Tibial artery (tissue), 4 donors: ENCODE measurements at regions not wholly inside any gene's neighbourhood (a gene's known extent, or its start where the extent isn't known, plus 50 kb on each side); places are given as distances from the start of the nearest gene placed in this dataset.

Experiments
- DNase-seq, 2 donors: peaks; one replicate each; pipeline ENCODE4 v3.0.0-alpha.2; 2019
- H3K27ac ChIP-seq, 2 donors: fragments of 200-600 bp; sonication (generic) in 1 of 2; 1 replicate in 1 of 2; 2 replicates in 1 of 2; pipeline ENCODE4 v1.5.1; 2018 to 2019; ENCODE audit warnings: mild to moderate bottlenecking in 1 of 2
- H3K27me3 ChIP-seq, 2 donors: fragments of 200-600 bp; sonication (generic) in 1 of 2; one replicate each; pipeline versions ENCODE4 v1.5.1 to v1.6.0; 2016 to 2019
- H3K36me3 ChIP-seq, 3 donors: fragments of 200-600 bp; sonication (generic) in 2 of 3; one replicate each; pipeline ENCODE4 v1.5.1; 2016 to 2019; ENCODE audit warnings: mild to moderate bottlenecking in 2 of 3
- H3K4me1 ChIP-seq, 4 donors: fragments of 200-600 bp; sonication (generic) in 2 of 4; 1 replicate in 3 of 4; 2 replicates in 1 of 4; pipeline ENCODE4 v1.5.1; 2016 to 2019
- H3K4me3 ChIP-seq, 2 donors: fragments of 200-600 bp; sonication (generic) in 1 of 2; 1 replicate in 1 of 2; 2 replicates in 1 of 2; pipeline ENCODE4 v1.5.1; 2018 to 2019; ENCODE audit warnings: mild to moderate bottlenecking in 2 of 2
- H3K9me3 ChIP-seq, 3 donors: fragments of 200-600 bp; sonication (generic) in 1 of 3; one replicate each; pipeline ENCODE4 v1.5.1; 2016 to 2019
- intact Hi-C: fragments of 100-400 bp; cut with DNase I; formaldehyde crosslinking; loops from one replicate; pipeline ENCODE4 v1.15.0; 2023; ENCODE audit warnings: low total_unique reads
- TF ChIP-seq, protein P1 (sequence below), 2 experiments: fragments of 200-600 bp in 1 of 2; fragments of 450-650 bp in 1 of 2; IDR thresholded peaks; one replicate each; pipeline ENCODE4 v1.5.1; 2017 to 2019; ENCODE audit warnings: antibody characterized with exemption in 2 of 2, mild to moderate bottlenecking in 1 of 2, moderate library complexity in 1 of 2

GRCh38 chr4:138804711-138805110, 210.9 kb upstream of the NOCT start:
- DNase-seq: no peak
- intact Hi-C loops: no loop called here

GRCh38 chr4:138803051-138803450, 212.5 kb upstream of the NOCT start:
- no peaks in the 10 kb centered on the region for H3K27me3 ChIP-seq
- TF ChIP-seq, protein P1, sequence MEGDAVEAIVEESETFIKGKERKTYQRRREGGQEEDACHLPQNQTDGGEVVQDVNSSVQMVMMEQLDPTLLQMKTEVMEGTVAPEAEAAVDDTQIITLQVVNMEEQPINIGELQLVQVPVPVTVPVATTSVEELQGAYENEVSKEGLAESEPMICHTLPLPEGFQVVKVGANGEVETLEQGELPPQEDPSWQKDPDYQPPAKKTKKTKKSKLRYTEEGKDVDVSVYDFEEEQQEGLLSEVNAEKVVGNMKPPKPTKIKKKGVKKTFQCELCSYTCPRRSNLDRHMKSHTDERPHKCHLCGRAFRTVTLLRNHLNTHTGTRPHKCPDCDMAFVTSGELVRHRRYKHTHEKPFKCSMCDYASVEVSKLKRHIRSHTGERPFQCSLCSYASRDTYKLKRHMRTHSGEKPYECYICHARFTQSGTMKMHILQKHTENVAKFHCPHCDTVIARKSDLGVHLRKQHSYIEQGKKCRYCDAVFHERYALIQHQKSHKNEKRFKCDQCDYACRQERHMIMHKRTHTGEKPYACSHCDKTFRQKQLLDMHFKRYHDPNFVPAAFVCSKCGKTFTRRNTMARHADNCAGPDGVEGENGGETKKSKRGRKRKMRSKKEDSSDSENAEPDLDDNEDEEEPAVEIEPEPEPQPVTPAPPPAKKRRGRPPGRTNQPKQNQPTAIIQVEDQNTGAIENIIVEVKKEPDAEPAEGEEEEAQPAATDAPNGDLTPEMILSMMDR (IDR thresholded peaks at IDR 0.05): no peak
- no peaks in the 10 kb centered on the region for H3K36me3 ChIP-seq
- no peaks in the 10 kb centered on the region for H3K4me1 ChIP-seq
- H3K27ac ChIP-seq: no peak overlapping the region
- H3K9me3 ChIP-seq: no peaks in the 10 kb centered on the region
- intact Hi-C loops: no loop called here
- no peak overlapping the region for H3K4me3 ChIP-seq
- no peak for DNase-seq

More at GRCh38 chr4:138804711-138805110, 210.9 kb upstream of the NOCT start:
- Histone ChIP-seq H3K27me3 (no peaks in the 10 kb centered on the region), H3K9me3 (no peaks in the 10 kb centered on the region), H3K36me3 (no peaks in the 10 kb centered on the region), H3K4me1 (no peaks in the 10 kb centered on the region), H3K27ac (no peak overlapping the region), H3K4me3 (no peak overlapping the region)
- TF ChIP-seq, protein P1 (IDR thresholded peaks at IDR 0.05): no peak

GRCh38 chr4:138802499-138802898, 213.1 kb upstream of the NOCT start:
- Histone ChIP-seq H3K4me1 (no peaks in the 10 kb centered on the region), H3K27me3 (no peaks in the 10 kb centered on the region), H3K4me3 (no peak overlapping the region), H3K9me3 (no peaks in the 10 kb centered on the region), H3K27ac (no peak overlapping the region), H3K36me3 (no peaks in the 10 kb centered on the region)
- intact Hi-C loops: no loop called here
- no peak for DNase-seq
- TF ChIP-seq, protein P1 (IDR thresholded peaks at IDR 0.05): no peak

- no peaks in the 10 kb centered on the region for H3K9me3 ChIP-seq
- intact Hi-C loops: no loop called here
- H3K27me3 ChIP-seq: no peaks in the 10 kb centered on the region
- H3K4me3 ChIP-seq: no peak overlapping the region
- H3K27ac ChIP-seq: no peak overlapping the region
- H3K4me1 ChIP-seq: no peaks in the 10 kb centered on the region
- DNase-seq: no peak
- TF ChIP-seq, protein P1 (IDR thresholded peaks at IDR 0.05): no peak
- no peaks in the 10 kb centered on the region for H3K36me3 ChIP-seq
These were observed 215.2 kb upstream of the NOCT start for GRCh38 chr4:138800421-138800820.

GRCh38 chr4:138798404-138798803, 217.2 kb upstream of the NOCT start:
- H3K27ac ChIP-seq: no peak overlapping the region
- TF ChIP-seq, protein P1 (IDR thresholded peaks at IDR 0.05): no peak
- no peak for DNase-seq
- H3K36me3 ChIP-seq: no peaks in the 10 kb centered on the region
- H3K27me3 ChIP-seq: no peaks in the 10 kb centered on the region
- H3K4me3 ChIP-seq: no peak overlapping the region
- intact Hi-C loops: no loop called here
- H3K4me1 ChIP-seq: no peaks in the 10 kb centered on the region
- H3K9me3 ChIP-seq: no peaks in the 10 kb centered on the region

- H3K4me1 ChIP-seq: no peaks in the 10 kb centered on the region
- DNase-seq: no peak
- no peak overlapping the region for H3K4me3 ChIP-seq
- intact Hi-C loops: no loop called here
- no peaks in the 10 kb centered on the region for H3K36me3 ChIP-seq
- H3K9me3 ChIP-seq: no peaks in the 10 kb centered on the region
- no peak overlapping the region for H3K27ac ChIP-seq
- no peaks in the 10 kb centered on the region for H3K27me3 ChIP-seq
- TF ChIP-seq, protein P1 (IDR thresholded peaks at IDR 0.05): no peak
These were observed 217.9 kb upstream of the NOCT start for GRCh38 chr4:138797646-138798045.
